GM12872 (cell line): ENCODE measurements at regions not wholly inside any gene's neighbourhood (a gene's known extent, or its start where the extent isn't known, plus 50 kb on each side); places are given as distances from the start of the nearest gene placed in this dataset.

Source experiments
- TF ChIP-seq, protein P1 (sequence below): IDR thresholded peaks from 3 replicates; pipeline ENCODE4 v1.5.1; 2011; ENCODE audit warnings: low read depth, mild to moderate bottlenecking, low read length, moderate library complexity; ENCODE audit not compliant: insufficient read depth

DNA sequence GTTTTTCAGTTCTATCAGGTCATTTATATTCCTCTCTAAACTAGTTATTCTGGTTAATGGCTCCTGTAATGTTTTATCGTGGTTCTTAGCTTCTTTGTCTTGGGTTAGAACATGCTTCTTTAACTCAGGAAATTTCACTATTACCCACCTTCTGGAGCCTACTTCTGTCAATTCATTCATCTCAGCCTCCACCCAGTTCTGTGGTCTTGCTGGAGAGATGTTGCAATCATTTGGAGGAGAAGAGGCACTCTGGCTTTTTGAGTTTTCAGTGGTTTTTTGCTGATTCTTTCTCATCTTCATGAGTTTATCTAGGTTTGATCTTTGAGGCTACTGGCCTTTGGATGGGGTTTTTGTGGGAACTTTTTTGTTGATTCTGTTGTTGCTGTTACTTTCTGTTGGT, 213.0 kb downstream of the BRINP2 start:
- TF ChIP-seq, protein P1, sequence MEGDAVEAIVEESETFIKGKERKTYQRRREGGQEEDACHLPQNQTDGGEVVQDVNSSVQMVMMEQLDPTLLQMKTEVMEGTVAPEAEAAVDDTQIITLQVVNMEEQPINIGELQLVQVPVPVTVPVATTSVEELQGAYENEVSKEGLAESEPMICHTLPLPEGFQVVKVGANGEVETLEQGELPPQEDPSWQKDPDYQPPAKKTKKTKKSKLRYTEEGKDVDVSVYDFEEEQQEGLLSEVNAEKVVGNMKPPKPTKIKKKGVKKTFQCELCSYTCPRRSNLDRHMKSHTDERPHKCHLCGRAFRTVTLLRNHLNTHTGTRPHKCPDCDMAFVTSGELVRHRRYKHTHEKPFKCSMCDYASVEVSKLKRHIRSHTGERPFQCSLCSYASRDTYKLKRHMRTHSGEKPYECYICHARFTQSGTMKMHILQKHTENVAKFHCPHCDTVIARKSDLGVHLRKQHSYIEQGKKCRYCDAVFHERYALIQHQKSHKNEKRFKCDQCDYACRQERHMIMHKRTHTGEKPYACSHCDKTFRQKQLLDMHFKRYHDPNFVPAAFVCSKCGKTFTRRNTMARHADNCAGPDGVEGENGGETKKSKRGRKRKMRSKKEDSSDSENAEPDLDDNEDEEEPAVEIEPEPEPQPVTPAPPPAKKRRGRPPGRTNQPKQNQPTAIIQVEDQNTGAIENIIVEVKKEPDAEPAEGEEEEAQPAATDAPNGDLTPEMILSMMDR: no peak

GRCh38 chr1:177377866-177378265, 207.1 kb downstream of the BRINP2 start:
- TF ChIP-seq, protein P1: no peak

DNA sequence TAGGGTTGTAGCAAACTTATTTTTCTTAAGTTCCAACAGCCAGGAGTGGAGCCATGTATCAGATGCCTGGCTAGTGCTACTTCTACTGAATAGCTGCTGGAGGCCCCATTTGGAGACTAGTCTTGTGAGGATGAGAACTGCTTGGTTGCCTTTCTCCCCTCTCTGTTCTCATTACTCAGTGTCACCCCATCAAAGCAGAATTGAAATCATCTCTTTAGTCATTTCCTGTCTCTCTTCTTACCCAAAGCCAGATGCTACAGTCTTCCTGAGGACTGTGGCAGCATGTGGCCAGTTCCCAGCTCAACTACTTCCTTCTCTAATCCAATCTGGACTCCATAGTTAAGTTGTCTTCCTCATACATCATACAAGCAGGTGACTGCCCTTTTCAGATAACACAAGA, 197.5 kb downstream of the BRINP2 start:
- TF ChIP-seq, protein P1: no peak

DNA sequence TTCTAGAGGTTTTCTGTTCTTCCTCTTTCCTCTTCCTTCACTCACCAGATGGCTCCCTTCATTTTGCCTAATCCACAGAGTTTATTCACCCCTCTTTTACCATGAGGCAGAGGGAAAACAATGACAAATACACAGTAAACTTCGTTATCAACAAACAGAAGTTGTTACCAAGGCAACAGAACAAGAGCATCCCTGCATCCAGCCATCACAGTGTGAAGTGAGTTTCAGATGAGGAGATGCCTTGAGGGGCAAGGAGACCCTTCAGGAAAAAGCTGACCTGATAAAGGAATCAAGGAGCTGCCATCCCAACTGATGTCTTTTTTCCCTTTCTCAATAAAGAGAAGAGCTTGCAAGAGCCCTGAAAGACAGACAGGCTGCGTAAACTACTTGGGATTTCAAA, 195.3 kb downstream of the BRINP2 start:
- TF ChIP-seq, protein P1: no peak

DNA sequence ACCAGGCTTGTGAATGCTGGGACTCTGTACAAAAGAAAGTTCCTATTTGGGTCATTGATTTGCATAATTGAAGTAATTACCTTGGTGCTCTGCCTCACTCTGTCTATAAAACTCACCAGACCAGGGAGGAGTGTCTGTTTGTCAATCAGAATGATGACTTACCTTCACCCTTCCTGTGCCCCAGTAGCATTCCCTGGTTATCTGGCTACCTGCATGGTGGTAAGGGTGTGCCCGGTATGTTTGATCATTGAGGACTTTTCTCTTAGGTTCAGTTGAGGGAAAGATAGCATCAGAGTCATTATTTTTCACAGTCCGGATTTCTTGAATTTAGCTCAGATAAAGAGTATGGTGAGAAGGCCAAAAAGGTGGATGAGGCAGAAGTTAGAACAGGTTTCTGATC, 190.0 kb downstream of the BRINP2 start:
- TF ChIP-seq, protein P1: no peak

- TF ChIP-seq, protein P1: no peak
Observed at GRCh38 chr1:177356674-177357435, 186.1 kb downstream of the BRINP2 start.

- TF ChIP-seq, protein P1: peak; percentile 61
Observed at GRCh38 chr1:177355575-177355974, 184.8 kb downstream of the BRINP2 start.
